T-helper 2 cell treated with Interferon-gamma antibody and Interleukin-4, amounts not matched to agents 100 ng/mL and 5 ng/mL, for 36 hours (primary cell): ENCODE measurements at regions not wholly inside any gene's neighbourhood (a gene's known extent, or its start where the extent isn't known, plus 50 kb on each side); places are given as distances from the start of the nearest gene placed in this dataset.

Source experiments
- intact Hi-C: fragments of 100-400 bp; cut with micrococcal nuclease; formaldehyde crosslinking; loops from one replicate; pipeline ENCODE4 v1.15.1; 2023

GRCh38 chr12:13505636-13506035, 309.1 kb downstream of the EMP1 start:
- intact Hi-C loops: no loop called here

- intact Hi-C loops: no loop called here
These were observed 308.7 kb downstream of the EMP1 start for GRCh38 chr12:13505224-13505623.

DNA sequence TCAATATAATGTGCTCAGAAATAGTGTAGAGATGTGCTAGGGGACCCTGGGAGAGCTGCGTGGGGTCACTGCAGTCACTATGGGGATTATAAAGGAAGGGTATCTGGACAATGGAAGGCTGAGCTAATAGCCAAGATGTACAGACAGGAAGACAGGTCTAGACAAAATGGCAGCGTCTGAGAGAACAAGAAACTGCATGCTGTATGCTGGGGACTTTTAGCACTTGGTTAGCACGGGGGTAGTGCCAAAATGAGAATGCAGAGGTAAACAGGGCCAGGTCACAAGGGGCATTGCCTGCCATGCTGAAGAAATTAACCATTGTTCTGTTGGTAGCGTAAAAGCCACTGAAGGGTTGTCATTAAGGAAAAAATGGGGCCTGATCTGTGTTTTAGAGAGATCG, 308.2 kb downstream of the EMP1 start:
- intact Hi-C loops: no loop called here

DNA sequence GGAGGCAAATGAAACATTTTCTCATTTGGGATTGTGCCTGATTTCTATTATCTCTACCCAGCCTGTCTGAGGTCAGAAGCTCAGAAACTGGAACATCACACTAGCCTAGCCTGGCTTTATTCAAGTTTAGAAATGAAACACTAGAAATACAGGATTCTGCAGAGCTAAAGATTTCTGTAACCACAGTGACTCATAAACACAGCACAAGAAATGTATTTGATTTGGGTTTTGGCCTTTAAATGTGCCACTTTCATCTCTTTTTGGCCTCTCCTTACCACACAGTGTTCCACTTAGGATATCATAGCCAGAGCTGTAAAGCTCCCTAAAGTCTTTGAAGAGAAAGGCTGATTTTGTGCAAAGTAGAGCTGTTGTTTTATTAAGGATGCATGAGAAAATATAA, 307.5 kb downstream of the EMP1 start:
- intact Hi-C loops: no loop called here

DNA sequence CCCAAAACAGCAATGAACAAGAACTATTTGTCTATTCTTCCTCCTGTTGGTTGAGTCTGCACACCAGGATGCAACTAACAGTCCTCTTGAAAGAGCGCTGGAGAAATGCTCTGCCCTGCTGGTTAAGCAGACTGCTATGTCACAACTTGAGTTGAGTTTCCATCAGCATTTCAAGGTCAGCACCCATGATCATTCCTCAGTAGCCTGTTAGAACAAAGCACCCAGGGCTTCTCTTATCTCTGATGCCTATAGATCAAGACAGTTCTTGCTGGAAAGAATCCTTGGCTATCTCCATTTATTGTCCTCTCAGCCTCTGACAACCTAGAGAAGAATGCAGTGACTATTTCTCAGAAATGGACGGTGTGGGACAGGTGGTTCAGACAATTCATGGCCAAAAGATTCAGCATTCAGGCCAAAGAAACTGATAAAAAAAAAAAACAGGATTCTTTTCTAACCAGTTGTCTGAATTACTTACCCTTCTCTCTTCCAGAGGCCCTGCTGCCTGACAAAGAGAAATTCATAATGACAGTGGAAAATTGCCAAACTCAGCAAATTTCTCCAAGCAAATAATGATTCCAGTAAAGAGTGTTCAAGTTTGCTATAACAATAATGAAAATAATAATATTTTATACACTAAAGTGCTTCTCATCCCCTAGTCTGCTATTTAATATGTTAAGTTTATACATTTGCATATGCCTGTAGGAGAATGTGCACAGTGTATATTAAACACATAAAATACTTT, 306.7 kb downstream of the EMP1 start:
- intact Hi-C loops: no loop called here

DNA sequence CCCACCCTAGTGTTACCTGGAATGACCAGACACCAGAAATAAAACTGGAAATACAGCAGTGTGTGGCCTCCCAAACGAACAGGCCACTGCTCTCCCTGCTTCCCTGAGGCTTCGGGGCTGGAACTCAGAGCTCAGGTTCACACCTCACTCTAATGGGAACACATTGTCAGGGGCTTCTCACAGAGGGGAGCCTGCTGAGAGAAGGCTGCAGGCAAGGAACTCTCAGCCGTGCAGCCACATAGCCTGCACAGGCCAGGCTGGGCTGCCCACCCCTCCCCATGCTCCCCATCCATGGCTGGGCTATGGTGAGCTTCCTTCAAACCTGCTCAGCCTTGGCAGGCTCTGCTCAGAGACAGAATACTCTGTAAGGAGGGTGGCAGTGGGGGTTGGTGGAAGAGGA, 302.5 kb downstream of the EMP1 start:
- intact Hi-C loops: no loop called here

DNA sequence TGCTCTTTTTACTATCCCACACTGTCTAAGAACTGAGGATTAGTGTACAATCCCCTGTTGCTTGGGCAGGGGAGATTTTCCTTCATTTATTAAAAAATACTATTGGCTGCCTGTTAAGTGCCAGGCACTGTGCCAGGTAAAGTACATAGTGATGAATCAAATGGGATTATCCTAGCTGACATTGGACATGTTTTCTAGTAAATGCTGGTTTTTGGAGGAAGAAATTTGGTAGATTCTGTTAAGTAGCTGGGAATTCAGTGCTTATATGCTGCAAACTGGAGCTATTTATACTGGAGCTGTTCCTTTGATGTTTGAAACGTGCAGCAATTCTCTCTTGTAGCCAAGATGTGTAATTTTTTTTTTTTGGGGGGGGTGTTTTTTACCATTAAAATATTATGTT, 299.6 kb downstream of the EMP1 start:
- intact Hi-C loops: no loop called here

- intact Hi-C loops: no loop called here
These were observed 292.7 kb downstream of the EMP1 start for GRCh38 chr12:13489246-13489645.

DNA sequence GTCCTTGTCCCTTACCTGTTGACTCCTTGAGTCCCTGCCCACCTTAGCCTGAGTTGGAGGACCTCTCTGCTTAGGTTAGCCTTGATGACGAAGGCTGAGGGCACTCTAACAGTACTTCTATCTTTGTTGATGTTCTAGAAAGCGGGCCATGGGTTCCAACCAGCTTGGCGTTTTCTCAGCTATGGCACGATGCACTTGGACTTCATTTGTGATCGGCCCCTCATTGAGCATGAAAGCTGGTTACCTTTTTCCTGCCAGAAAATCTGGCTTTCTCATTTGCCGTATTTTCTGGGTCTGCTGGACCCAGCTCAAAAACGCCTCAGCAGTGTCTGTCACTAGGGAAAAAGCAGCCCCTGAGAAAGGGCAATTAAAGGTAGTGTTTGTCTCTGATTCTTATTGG, 290.8 kb downstream of the EMP1 start:
- intact Hi-C loops: no loop called here

- intact Hi-C loops: no loop called here
These were observed 290.3 kb downstream of the EMP1 start for GRCh38 chr12:13486794-13487193.

DNA sequence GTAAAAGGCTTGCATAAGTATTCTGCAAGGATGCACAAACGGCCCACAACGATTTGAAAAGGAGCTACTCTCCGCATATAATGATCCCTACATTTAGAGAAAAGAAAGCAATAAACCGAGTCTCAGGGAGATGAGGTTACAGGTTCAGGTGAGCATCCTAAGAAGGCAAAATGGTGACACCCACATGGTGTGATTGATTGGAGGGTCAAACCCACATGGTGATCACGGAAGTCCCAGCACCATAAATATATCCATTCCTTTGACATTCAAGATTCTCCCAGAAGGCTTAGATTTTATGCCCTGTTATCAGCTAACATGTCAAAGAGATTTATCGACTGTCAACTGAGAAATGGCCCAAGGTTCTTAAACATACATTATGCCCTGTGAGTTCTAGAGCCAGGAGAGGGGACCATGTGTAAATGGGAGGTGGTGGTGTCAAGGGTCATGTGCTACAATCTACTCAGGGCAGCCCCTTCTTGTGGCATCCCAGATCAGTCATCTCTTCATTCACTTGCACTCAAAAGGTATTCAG, 282.2 kb downstream of the EMP1 start:
- intact Hi-C loops: no loop called here

- intact Hi-C loops: no loop called here
These were observed 277.9 kb downstream of the EMP1 start for GRCh38 chr12:13474381-13474780.

DNA sequence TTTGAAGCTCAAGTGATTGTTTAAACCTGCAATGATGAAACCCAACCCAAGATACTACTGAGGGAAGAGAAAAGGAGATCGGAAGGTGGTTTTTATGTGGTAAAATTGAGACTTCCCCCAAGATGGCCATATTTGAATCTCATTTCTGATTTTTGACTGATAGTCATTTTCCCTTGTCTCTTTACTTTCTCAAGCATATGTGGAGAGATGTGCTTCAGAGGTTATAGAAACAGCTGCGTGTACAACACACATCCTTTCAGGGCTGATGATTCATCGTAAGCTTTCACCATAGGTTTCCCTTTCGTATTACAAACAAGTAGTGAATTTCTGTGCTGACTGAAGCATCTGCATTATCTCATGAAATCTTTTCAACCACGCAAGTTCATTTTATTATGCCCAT, 276.2 kb downstream of the EMP1 start:
- intact Hi-C loops: no loop called here

DNA sequence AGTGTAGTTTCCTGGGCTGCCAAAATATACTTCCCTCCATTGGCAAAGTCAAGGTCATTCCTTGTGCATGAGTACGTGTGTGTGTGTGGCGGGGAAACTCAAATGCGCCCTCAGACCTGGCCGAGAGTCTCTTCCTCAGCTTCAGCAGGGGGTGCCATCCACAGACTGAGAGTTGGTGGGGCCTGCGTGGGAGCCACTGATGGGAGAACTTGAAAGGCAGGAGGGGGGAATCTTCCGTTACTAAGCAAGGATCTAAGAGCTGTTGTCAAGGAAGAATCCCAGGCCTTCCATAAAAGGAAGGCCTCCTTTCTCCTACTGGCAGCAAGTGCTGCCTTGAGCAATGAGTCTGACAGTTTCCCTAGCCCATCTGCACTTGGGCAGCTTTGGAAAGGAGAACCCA, 274.9 kb downstream of the EMP1 start:
- intact Hi-C loops: no loop called here

DNA sequence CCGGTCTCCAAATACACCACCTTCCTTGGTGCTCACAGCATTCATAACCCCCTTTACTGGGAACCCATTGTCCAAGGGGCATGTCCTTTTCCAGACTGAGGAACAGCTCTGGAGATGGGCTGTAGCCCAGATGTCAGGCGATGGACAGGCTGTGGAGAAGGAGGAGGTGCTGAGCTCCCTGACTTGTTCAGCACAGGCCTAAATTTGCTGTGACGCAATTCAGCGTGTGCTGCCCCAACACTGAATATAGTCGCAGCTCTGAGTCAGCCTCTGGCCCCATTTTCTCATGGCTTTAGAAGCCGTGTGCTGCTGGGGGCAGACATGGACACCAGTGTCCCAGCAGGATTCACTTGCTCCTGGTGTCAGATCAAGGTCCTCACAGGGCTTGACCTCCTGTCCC, 269.1 kb downstream of the EMP1 start:
- intact Hi-C loops: no loop called here

GRCh38 chr12:13463189-13463588, 266.7 kb downstream of the EMP1 start:
- intact Hi-C loops: no loop called here

GRCh38 chr12:13462450-13462849, 265.9 kb downstream of the EMP1 start:
- intact Hi-C loops: no loop called here

DNA sequence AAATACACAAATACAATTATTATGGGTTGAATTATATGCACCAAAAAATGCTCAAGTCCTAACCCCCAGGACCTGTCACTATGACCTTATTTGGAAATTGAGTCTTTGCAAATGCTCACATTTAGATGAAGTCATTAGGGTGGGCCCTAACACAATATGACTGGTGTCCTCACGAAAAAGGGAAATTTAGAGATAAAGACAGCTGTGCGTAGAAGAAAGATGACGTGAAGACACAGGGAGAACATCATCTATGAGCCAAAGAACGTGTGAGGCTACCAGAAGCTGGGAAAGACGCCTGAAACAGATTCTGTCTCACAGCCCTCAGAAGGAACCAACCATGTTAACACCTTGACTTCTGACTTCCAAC, 259.2 kb downstream of the EMP1 start:
- intact Hi-C loops: no loop called here

DNA sequence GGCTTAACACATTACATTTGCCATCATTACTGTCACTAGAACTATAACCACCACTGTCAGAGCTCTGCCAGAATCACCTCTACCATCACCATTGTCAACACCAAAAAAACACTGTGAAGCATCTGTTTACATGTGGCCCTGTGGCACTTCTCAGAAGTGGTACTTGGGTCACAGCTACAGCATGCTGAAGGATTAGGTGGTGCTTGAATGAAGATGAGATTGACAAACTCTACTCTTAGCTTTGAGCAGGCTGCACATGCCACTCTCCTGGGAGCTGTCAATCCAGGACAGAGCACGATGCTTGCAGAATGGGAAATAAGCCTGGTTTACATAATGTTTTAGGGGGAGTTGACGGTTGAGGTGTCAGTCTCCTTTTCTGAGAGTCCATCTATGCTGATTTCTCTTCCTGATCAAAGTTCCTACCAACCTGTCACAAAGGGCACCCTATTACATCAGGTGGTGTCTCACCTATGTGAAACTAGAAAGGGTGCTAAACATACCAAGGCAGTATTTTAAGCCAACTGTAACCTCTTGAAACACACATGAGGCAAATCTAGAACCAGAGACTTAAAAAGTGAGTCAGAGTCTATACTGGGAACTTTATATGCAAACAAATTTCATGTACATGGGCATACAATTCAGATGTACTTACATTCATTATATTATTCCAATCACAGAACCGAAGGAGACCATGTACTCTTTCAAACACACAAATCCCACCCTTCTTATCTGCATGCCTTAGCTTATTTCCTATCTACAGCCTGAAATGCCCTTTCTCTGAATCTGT, 258.7 kb downstream of the EMP1 start:
- intact Hi-C loops: no loop called here

DNA sequence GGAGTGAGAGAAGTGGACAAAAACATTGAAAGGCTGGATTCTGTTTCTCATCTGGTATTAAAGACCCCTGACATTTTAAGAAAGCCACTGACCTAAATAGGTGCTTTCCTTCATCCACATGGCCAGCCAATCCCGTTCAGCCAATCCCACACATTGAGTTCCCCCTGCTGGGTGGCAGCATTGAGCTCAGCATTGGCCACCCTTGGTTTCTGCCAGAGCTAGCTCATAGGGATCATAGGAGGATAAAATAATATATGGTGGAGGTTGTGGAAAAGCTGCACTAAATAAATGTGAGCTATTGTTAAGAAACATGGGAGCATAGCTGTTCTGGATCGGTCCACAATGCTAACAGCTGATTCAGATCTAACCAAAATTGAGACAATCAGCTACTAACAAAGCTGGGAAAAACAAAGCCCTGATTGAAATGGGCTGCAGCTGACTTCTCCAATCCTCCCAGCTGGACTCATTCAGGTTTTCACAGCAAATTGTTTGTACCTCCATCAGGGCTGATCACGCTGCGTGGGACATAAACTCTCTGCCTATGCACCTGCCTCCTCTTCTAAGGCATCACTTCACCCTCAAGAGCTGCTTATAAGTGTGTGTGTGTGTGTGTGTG, 256.5 kb downstream of the EMP1 start:
- intact Hi-C loops: no loop called here

- intact Hi-C loops: no loop called here
These were observed 255.2 kb downstream of the EMP1 start for GRCh38 chr12:13451776-13452175.
